HG03095 (cell line): ENCODE measurements at regions not wholly inside any gene's neighbourhood (a gene's known extent, or its start where the extent isn't known, plus 50 kb on each side); places are given as distances from the start of the nearest gene placed in this dataset.
"Not testable (repeated sequence)": the region's sequence is repeated elsewhere in the genome, so short reads cannot be mapped to it uniquely, and the experiment has no call there.

ENCODE experiments used
- ATAC-seq: cut with Tn5 transposase; IDR thresholded peaks from one replicate; pipeline ENCODE4 v1.9.1; 2021; ENCODE audit warnings: moderate library complexity; ENCODE audit not compliant: unreplicated experiment

DNA sequence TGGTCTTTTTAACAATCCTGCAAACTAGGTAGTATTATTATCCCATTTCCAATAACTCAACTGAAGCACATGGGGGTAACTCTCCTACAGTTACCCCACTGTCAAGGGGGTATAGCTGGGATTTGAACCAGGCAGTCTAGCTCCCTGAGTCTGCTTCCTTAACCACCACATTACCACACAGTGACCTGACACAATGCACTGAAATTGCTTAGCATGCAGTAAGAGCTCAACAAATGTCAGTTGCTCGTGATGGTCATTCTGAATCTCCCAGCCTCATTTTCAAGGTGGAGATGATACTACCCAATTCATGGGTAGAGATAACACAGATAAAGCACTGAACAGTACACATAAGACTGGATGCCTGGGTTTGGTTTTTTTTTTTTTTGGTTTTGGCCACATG lies 193.2 kb upstream of the MYLIP start:
- ATAC-seq = no peak

DNA sequence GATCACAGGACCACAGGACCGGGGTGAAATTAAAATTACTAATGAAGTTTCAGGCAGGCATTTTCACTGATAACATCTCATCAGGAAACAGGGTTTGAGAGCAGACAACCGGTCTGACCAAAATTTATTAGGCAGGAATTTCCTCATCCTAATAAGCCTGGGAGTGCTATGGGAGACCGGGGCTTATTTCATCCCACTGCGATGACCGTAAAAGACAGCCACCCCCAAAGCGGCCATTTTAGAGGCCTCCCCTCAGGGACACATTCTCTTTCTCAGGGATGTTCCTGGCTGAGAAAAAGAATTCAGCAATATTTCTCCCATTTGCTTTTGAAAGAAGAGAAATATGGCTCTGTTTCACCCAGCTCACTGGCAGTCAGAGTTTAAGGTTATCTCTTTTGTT lies 197.2 kb upstream of the MYLIP start:
- ATAC-seq = not testable (repeated sequence)

- ATAC-seq = no peak
These were observed 198.7 kb upstream of the MYLIP start for GRCh38 chr6:15930207-15930606.

- no peak for ATAC-seq
These were observed 199.2 kb upstream of the MYLIP start for GRCh38 chr6:15929685-15930084.

GRCh38 chr6:15927531-15928225 lies 201.2 kb upstream of the MYLIP start:
- no peak for ATAC-seq

DNA sequence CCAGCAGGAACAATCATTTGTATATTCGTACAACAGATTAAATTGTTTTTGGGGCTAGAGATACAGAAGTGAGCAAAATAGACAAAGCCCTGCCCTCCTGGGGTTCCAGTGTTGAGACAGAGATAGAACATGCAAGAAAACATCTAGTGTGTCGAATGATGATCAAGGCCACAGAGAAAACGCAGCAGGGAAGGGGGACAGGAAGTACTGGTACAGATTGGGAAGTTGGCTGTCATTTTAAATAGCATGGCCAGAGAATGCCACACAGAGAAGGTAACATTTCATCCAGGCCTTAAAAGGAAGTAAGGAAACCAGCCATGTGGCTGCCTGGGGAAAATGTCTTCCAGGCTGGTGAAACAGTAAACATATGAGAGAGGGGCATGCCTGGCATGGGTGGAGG lies 202.6 kb upstream of the MYLIP start:
- no peak for ATAC-seq

DNA sequence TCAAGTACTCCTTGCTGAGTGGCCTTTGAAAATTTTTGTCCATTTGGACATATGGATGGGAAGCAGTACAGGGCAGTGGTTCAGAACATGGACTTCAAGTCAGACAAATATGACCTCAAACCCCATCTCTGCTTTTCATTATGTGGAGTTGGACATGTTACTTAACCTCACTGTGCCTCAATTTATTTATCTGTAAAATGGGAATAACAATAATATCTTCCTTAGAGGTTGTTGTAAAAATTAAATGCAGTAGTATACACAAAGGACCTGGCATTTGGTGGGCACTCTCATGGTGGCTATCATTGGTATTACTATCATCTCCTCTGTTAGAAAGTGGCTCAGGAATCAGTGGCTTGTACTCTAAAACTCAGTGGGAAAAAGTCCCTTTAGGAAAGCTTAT lies 204.0 kb upstream of the MYLIP start:
- ATAC-seq = no peak

GRCh38 chr6:15922510-15923250 lies 206.2 kb upstream of the MYLIP start:
- no peak for ATAC-seq

DNA sequence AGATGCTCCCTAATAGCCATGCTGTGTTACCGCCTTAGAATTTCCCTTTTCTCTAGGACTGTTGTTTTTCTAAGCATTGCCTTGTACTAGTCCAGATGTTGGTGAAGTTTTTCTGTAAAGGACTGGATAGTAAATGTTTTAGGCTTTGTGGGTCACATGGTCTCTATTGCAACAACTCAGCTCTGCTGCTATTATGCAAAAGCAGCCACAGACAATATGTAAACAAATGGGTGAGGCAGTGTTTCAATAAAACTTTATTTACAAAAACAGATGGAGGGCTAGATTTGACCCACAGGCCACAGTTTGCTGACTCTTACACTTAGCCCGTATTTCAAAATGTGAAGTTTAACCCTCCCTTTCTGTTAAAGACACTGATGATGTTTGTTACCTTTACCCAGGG lies 207.6 kb upstream of the MYLIP start:
- ATAC-seq = no peak

- ATAC-seq = no peak
These were observed 212.3 kb upstream of the MYLIP start for GRCh38 chr6:15916581-15916980.

DNA sequence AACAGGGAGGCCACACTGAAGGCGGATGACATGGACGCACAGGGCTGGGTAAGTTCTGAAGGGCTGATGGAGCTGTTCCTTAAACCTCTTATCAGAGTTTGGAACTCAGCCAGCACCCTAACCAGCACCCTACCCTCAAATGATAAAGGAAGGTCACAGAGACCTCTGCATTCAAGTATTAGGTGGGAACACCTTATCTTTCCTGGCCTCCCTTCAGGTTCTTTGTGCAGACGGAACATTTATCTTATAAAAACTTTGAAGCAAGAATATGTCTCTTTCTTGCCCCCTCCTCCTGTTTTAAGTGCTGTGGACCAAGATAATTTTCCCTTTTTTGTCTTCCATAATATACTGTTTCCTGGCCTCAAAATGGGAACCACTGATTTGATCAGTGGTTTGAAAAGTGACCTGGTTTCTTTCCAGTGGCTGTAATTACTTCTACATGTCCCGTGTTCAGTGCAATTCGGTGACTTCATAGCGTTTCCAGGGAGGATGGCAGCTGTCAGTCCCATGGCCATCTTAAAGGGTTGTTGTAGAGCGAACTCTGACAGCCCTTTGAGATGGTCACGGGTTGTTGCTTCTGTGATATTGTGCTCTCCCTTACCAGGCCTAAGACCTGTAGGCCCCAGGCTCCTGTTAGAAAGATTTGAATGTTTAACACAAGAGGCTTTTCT lies 213.2 kb upstream of the MYLIP start:
- no peak for ATAC-seq

GRCh38 chr6:15914553-15914952 lies 214.3 kb upstream of the MYLIP start:
- ATAC-seq = no peak

- no peak for ATAC-seq
These were observed 215.3 kb upstream of the MYLIP start for GRCh38 chr6:15913573-15913972.

DNA sequence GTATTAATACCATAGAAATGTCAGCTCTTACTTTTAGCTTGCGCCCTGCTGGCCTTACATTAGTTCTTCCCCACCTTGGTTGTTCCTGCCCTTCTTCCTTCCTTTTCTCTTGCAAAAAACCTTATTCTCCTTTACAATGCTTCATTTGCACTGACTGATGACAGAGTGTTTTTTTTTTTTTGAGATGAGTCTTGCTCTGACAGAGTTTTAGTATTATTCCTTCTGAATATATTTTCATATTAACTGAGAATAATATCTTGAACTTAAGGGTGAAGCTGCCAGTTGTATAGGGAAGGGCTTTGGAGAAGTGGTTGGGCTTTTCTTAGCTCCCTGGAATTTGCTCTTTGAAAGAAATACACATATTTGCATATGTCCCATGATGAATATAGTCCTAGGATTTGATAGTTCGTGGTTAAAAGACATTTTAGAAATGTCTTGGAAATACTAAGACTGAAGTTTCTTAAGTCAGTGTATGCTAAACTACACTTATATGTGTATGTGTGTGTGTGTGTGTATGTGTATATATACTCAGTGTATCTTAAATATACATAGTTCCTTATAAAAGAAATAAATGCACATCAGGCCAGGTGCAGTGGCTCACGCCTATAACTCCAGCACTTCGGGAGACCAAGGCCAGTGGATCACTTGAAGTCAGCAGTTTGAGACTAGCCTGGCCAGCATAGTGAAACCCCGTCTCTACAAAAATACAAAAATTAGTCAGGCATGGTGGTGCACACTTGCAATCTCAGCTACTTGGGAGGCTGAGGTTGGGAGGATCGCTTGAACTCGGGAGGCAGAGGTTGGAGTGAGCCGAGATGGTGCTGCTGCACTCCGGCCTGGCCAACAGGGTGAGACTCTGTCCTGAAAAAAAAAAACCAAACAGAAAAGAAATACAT lies 216.1 kb upstream of the MYLIP start:
- no peak for ATAC-seq

DNA sequence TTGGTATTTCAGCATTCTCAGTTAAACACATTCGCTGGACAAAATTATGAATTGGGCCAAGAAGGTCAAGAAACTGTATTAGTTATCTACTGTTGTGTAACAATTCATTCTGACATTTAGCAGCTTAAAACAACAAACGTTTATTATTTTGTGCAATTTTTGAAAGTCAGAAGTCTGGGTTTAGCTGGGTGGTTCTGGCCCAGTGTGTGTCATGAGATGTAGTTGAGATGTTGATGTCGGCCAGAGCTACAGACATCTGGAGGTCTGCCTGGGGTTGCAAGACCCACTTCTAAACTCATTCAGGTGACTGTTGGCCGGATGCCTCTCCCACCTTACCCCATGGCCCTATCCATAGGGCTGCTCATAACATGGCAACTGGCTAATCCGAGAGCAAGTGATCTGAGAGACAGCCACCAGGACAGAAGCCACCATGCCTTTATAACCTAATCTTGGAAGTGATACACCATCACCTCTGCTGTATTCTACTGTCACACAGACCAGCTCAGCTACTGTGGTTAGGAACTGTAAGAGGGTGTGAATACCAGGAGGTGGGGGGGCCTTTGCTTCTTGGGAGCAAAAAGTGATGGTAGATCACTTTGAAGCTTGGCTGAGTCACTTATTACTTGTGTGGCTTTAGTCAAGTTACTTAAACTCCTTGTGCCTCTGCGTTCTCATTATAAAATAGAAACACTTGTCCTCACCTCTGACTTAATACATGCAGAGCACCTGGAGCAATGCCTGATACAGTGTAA lies 217.0 kb upstream of the MYLIP start:
- ATAC-seq = no peak

DNA sequence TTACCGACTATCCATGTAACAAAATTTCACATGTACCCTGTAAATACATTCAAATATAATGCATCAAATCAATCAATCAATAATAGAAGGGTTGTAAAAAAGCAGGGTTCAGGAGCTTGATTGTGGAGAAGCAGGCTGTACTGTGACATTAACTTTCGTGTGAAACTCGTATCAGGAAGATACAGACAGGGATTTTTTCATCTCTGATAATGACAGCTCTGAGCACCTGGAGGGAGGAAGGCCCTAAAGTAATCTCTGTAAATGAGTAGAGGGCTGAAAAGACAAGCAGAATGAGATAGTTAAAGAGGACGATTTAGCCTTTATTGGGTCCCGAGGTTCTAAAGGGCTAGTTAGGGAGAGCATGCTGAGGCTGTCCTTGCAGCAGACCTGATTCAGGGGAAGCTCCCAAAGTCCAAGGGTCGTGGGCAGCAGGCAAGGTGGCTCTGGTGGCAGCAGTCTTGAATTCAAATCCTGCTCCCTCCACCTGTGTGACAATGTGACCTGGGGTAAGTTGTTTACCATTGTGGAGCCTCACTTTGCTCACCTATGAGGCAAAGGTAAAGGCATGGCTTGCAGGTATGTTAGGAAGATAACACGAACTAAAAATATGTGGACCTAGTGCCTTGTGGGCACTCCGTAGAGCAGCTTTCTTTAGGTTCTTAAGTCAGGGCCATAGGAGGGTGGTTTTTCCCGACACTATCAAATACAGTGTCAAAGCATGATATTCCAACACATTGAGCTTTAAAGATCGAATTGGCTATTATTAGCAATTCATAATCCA lies 219.4 kb upstream of the MYLIP start:
- no peak for ATAC-seq

GRCh38 chr6:15908871-15909270 lies 220.0 kb upstream of the MYLIP start:
- ATAC-seq = no peak

- no peak for ATAC-seq
These were observed 220.9 kb upstream of the MYLIP start for GRCh38 chr6:15907914-15908518.

DNA sequence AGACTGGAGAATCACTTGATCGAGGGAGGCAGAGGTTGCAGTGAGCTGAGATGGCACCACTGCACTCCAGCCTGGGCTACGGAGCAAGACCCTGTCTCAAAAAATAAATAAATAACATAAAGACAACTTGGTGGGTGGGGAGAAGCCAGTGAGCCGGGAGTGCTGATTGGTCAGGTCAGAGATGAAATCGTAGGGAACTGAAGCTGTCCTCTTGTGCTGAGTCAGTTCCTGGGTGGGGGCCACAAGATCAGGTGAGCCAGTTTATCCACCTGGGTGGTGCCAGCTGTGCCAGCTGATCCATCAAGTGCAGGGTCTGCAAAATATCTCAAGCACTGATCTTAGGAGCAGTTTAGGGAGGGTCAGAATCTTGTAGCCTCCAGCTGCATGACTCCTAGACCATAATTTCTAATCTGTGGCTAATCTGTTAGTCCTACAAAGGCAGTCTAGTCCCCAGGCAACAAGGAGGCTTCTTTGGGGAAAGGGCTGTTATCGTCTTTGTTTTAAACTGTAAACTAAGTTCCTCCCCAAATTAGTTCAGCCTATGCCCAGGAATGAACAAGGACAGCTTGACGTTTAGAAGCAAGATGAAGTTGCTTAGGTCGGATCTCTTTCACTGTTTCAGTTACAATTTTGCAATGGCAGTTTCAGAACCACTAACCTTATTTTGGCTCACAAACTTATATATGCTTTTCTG lies 221.5 kb upstream of the MYLIP start:
- not testable (repeated sequence) for ATAC-seq
